ENCODE measurements at regions not wholly inside any gene's neighbourhood (a gene's known extent, or its start where the extent isn't known, plus 50 kb on each side); places are given as distances from the start of the nearest gene placed in this dataset.

DNA sequence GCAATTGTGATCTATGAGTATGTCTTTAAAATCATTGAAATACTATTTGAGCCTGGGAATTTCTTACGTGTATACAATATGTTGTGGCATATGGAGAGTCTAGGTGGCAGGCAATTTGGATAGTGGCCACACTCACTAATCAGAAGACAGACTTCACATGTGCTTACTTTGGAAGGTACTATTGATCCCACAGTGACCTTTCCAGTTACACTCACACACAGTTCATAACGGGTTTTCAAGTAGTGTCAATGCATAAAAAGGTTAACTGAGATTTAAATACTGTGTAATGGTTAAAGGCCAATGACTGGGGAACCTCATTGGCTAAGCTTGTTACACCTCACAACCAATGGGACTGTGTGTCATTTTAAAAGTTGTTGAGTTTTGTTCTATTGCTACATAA is 783.2 kb downstream of the RPA4 start:
- DNase-seq: no peak

DNA sequence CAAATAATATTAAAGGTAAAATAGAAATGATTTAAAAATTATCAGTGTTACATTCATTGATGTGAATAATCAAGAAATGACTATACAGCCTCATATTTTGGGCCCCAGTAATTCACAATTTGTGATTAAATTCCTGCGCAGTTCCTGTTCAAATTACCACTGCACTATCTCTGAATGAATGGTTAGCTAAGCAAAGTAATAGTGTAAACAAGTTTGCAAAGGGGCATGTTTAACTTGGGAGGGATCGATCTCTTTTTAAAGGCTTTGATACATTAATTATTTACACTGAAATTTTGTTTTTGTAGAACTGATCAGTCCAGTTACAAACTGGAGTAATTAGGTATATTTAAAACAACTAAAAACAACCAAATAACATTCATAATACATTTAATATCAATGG is 784.4 kb downstream of the RPA4 start:
- no peak for DNase-seq

DNA sequence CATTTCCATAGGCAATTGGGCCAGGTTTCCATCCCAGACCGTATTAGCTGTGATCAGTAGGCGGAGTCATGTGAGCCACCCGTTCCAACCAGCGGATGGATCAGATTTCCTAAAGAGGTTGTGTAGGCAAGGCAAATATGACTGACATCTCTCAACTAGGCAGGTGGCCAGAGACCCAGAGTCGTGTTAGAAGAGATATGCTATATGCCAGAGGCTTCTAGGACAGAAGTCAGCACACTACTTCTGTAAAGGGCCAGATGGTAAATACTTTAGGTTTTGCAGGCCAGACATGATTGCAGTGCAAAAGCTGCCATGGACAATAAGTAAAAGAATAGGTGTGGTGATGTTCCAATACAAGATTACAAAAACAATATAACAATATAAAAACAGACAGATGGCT is 788.4 kb downstream of the RPA4 start:
- no peak for DNase-seq

DNA sequence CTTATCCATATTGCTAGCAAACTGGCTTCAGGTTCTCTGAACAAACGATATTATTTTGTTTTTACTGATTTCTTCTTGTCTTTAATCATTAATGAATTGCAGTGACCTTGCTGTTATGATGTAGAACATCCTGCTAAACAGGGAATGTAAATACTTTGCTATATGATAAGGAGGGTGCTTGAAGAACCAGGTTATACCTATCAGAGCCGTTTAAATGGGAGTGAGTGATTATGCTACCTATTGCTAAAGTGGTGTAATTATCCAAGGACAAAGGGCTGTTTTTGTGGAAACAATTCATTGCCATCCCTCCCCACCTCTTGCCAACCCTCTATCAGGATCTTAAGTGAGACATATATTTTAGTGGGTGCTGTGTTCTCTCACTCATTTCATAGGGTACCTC is 788.9 kb downstream of the RPA4 start:
- DNase-seq: no peak

DNA sequence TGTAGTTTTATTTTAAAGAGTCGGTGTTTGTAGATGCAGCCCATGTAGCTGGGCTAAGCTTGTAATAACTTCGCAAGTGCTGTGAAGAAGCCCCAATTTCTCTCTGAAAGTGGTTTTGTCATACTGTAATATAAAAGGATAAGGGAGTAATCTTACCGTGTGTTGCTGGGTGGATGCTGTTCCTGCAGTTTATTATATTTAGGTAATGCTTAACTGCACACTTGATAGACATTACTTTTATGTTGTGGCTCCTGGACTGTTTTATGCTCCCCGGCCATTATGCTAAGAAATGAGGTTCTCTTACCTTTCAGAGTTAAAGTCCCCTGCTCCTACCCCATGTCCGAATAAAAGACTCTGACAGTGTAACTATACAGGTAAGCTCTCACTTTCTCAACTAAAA is 789.4 kb downstream of the RPA4 start:
- DNase-seq: no peak

DNA sequence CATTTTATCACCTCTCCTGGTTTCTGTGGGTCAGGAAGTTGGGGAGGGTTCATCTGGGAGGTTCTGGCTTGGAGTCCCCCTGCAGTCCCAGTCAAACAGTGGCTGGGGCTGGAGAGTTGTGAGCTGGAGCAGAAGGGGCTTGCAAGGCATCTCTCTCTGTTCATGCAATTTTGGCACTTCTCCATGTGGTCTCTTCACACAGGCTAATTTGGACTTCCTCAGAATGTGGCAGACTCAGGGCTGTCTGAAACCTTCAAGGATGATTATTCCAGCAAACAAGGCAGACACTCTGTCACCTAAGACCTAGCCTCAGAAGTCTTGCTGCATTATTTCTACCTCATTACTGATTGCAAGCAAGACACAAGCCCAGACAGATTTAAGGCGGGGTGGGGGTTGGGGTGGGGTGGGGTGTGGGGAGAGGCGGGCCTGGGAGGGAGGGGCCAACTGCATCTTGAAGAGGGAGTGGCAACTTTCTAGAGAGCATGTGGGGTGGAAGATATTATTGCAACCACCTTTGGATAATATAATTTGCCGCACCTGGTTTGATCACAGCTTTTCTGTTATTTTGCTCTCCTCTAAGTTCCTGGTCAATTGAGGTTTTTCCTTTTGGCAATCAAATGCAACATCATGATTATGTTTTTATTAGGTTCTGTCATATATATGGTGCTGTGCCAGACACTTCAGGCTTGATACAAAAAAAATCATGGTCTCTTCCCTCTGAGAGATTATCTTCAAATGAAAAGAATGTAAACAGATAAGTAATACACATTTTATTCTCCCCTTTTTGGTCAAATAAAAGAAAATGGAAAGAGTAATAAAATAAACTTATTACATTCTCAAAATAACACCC is 799.5 kb downstream of the RPA4 start:
- no peak for DNase-seq

DNA sequence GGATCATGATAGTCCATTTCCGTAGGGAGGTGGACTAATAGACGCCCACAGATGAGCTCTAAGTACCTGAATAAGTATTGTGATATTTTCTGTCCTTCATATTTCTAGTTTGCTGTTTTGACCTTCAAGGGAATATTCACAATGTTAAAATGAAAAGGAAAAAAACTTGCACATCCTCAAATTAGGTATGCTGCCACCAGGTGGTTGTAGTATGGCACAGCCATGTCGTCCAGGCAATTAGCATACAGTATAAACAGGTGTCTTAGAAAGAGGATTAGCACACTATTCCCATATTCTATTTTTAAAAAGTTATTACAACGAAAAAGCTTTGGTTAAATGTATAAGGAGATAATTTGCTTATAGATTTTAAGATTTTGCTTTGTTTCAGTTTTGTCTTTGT is 802.0 kb downstream of the RPA4 start:
- DNase-seq: no peak

DNA sequence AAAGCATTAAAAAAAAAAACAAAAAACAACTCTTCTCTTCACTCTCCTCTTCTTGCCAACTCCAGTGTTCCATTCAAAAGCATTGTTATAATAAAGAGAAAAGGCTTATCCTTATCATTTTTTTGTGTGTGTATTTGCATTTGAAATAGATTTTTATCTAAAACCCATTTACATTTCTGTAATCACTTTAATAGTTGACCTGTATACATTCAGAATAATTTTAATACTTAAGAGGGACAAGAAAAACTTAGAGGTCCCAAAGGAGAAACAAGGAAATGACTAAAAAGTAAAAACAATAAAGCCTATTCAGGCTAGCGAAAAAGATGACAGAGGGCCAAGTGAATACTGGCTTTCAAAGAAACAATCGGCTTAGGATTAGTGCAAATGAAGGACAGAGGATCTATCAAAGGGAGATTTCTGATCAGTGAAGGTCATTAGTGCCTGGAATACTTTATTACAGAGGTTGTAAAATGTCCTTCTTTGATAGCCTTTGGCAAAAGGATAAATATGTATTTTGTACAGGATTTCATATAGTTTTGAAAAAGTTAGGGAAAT is 808.3 kb downstream of the RPA4 start:
- DNase-seq: no peak

DNA sequence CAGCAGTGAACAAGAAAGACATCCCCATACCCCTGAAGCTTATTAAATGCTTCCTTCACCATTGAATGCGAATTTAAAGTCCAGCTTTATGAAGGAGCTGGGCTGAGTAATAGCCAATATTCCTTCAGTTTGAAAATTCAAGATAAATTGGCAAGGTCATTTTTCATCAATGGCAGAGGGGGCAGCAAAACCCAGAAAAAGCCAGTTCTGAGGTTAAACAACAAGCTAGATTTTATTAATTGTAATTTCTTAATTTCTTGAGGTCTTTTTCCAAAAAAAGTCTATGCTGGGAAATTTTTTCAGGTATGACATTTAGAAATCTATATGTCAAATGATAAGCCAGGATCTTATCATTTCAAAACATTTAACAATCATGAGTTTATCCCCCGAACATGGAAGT is 808.9 kb downstream of the RPA4 start:
- no peak for DNase-seq

DNA sequence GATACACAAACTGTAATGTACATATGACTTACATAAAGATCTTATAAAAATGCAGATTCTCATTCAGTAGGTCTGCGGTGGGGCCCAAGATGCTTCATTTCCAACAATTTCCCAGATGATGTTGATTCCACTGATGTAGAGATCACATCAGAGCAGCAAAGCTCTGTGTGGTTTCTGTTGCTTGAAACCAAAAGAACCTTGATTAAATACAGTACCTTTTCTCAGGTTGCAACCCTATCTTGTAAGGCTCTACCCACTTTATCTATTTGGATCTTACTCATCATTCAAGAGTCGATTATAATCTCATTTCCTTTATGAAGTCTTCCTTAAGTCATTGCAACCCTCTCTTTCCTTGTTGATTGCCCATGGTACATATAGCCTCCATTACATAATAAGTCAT is 816.8 kb downstream of the RPA4 start:
- no peak for DNase-seq

DNA sequence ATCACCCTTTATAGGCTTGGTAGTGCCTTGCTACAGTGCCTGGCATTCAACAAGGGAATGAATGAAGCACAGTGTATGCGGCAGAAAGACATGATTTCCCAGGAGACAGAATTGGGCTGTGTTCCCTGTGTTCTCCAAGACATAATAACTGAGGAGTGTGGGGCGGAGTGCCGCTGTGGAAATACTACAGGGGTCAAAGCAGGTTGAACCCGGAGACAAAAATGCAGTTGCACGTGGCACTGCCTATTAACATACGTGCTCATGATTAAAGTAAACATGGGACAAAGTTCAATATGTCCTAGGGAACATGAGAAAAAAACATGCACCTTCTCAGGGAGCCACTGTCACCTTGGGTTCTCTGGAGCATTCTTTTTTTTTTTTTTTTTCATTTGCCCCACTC is 820.8 kb downstream of the RPA4 start:
- no peak for DNase-seq

DNA sequence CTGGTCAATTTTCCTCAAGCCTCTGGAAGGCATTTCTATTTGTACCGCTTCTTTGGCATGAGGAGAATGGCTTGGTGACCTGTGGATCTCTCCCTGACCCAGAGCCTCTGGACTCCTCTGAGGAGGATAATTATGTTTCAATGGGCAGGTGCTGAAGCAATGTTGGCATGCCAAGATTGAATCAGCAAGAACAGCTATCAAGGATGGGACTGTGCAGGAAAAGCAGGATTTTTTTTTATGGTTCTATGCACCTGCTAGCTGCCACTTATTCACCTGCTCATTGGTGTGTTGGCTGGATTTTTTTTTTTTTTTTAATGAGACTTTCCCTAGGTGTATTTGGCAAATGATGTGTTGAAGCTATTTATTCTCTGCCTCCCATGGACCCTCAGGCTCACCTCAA is 821.2 kb downstream of the RPA4 start:
- DNase-seq: no peak

DNA sequence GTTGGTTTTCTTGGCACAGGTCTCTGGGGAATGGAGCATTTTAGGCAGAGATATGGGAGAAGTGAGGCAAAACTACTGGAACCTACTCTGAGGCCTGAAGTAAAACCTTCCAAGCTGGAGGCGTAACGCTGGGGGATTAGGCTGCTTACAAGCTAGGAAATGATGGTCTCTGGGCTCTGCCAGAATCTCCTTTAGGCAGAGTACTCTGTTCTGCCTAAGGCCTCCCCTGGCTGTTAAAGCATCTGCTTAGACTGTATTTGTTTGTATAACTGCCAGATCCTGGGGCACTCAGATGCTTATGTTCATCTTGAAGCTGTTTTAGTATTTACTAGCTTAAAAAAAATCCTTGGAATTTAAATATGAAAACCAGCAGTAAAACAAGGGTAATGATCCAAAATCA is 822.2 kb downstream of the RPA4 start:
- DNase-seq: no peak

DNA sequence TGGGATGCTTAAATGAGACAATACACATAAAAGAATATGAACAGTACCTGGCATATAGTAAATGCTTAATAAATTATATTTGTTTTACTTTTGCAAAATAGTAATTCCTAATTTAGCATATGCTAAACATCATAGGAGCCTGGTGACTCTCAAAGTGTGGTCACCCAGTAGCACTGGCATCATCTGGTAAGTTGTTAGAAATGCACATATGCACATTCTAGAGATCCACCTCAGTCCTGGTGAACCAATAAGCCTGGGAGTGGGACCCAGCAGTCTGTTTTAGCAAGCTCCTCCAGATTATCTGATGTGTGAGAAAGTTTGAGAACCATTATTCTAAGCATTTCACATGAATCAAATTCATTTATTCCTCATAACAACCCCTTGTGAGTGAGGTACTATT is 830.4 kb downstream of the RPA4 start:
- no peak for DNase-seq

DNA sequence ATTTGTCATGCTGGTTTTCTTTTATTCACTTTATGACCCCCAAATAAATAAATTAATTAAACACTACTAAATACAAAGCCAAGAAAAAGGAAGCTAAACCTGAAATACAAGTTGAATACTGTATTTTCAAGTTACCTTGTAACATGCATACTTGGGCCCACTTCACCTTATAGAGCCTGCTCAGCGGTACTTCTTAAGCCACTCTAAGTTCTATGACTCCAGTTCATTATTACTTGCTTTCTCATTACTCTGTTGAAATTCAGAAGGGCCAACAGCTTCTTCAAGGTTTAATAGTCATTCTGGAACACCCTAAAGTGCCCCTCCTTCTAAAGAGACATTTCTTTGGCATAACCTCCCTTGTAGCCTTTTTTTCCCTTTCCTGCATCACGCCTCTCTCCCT is 844.5 kb downstream of the RPA4 start:
- DNase-seq: no peak

DNA sequence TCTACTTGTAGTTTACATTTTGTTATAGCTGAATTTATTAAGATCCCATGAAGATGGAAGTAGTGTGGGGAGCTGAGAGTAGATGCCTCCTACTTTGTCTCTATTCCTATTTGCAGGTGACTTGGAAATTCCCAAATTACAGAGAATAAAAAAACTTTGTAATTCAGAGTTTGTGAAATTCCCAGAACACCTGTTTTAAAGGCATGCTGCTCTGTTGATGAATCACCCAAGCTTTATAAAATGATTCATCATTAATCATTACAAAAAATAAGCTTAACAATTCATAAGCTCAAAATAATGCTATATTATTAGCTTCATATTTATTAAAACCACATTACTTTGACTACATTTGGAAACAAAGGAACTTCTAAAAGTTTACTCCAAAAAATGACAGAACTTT is 856.3 kb downstream of the RPA4 start:
- DNase-seq: no peak

DNA sequence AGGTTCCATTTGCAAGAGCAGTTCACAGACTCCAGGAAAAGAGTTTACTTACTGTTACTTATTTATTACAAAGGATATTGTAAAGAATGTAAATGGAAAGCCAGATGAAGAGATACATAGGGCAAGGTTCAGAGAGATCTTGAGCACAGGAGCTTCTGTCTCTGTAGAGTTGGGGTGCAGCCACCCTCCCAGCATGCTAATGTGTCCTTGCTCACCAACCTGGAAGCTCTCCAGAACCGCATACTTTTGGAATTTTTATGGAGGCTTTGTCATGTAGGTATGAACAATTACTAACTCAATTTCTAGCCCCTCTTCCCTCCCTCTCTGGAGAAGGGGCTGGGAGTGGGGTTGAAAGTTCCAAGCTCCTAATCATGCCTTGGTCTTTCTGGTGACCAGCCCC is 857.2 kb downstream of the RPA4 start:
- no peak for DNase-seq

DNA sequence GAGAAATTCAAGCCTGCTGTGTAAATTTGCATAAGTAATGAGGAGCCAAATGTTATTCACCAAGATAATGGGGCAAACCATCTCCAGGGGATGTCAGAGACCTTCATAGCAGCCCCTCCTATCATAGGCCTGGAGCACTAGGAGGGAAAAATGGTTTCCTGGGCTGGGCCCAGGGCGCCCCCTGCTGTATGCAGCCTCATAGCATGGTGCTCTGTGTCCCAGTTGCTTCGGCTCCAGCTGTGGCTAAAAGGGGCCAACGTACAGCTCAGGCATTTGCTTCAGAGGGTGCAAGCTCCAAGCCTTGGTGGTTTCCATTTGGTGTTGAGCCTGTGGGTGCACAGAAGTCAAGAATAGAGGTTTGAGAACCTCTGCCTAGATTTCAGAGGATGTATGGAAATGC is 859.3 kb downstream of the RPA4 start:
- no peak for DNase-seq

DNA sequence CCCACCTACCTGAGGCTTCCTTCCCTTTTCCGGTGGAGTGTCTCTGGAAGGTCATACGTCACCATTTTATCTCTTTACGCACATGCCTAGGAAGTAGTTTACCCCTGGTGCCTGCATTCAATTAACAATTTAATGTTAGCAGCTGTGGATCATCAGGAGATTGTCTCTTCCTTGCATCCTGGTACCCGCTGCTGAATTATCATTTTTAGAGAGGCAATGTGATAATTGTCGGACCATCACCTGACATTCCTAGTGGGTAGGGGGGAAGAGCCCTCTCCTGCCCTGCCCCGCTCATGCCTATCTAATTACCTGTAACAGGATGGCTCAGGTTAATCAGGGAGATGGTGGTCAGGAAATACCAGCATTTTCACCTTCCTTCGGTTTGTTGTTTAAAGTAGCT is 863.6 kb downstream of the RPA4 start:
- DNase-seq: no peak

DNA sequence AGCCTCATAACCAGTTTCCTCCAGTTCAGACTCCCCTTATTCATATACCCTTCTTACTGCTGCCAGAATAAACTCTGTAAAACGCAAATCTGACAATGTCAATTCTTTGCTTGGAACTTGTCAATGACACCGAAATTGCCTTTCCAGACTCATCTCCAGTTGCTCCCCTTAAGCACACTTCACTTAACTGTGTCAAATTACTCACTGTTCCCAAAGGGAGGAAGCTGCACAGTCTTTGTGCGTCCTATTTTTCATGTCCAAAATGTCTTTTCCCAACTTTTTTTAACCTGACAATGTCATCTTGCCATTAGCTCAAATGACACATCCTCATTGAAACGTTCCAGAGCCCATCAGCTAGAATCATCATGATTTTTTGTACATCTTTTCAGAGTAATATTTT is 867.3 kb downstream of the RPA4 start:
- DNase-seq: no peak

DNA sequence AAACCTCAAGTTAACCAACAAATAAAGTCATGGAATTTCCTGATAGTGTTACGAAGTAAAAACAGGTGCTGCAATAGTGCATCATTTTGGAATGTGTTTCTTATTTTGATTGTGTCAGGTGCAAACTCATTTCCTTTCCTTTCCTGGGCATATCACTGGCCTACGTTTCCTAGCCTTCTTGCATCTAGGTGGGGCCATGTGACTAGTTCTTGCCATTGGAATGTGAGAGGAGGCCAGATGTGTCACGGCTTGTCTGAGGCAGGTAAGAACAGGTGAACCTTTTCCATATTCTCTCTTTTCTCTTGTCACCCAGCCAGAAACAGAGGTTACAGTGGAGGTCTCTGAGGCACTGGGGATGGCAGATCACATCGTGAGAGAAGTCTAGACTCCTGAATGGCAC is 868.0 kb downstream of the RPA4 start:
- DNase-seq: no peak

DNA sequence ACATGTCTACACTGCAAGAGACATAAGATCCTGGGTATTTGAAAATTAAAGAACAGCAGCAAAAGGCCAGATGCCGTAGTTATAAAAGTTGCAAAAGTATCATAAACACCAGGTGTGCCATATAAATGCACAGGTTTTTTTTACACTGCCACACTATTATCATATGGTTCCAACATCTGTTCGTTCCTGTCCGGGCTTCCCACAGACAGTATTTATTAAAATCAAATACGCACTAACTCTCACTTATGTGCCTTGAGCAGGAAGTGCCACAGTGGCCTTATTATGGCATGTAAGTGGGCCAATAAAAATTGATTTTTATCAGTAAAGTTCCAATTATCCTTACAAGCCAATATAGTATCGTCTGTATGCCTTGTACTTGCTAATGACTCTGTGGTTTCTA is 873.2 kb downstream of the RPA4 start:
- no peak for DNase-seq

DNA sequence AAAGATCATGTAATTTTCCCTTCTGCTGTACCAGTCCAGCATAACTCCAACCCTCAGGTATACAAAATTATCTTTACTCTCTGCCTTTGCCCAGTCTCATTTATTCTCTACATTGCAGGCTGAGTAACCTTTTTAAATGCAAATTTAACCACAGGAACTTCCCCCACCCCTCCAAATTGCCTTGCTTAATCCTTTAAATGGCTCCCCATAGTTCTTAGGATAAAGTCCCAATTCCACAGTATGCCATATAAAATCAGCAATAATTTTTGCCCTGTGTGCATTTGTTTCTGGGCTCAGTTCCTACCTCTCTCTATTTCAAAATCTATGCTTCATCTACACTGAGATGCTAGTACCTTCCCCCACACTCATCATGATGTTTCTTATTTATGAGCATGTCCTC is 879.7 kb downstream of the RPA4 start:
- no peak for DNase-seq

DNA sequence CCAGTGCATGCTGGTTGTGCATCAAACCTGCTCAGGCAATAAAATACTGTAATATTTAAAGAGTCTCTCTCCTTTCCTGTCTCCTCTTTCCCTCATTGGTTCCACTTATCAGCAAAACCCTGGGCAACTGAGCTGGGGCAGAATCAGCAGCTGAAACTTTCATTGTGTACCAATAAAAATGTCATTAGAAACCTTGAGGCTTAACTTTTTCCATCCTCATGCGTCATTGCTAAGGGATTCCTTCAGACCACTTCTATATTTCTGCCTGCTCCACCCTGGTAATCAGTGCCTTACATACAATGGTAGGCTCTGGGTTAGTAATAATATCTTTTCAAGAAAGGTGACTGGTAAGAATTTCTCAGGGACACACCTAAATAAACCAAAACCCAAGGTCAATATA is 880.3 kb downstream of the RPA4 start:
- DNase-seq: no peak

Measured in hypothalamus (tissue), 51 donors.